Muscle layer of duodenum (tissue), 2 donors: ENCODE measurements at regions not wholly inside any gene's neighbourhood (a gene's known extent, or its start where the extent isn't known, plus 50 kb on each side); places are given as distances from the start of the nearest gene placed in this dataset.

Source experiments
- H3K27ac ChIP-seq: one replicate; pipeline ENCODE4 v1.7.0; 2013; ENCODE audit warnings: mild to moderate bottlenecking, low read length
- H3K27me3 ChIP-seq: one replicate; pipeline ENCODE4 v1.7.0; 2013; ENCODE audit warnings: low read depth, mild to moderate bottlenecking, control low read depth, low read length
- H3K36me3 ChIP-seq, 2 donors: one replicate each; pipeline ENCODE4 v1.7.0; 2013; ENCODE audit warnings: low read length in 2 of 2, control low read depth in 1 of 2, mild to moderate bottlenecking in 1 of 2; ENCODE audit not compliant: insufficient read depth in 2 of 2, control insufficient read depth in 1 of 2
- H3K4me1 ChIP-seq, 2 donors: one replicate each; pipeline ENCODE4 v1.7.0; 2013; ENCODE audit warnings: low read length in 2 of 2, mild to moderate bottlenecking in 2 of 2, control low read depth in 1 of 2, moderate library complexity in 1 of 2; ENCODE audit not compliant: insufficient read depth in 2 of 2, control insufficient read depth in 1 of 2
- H3K4me3 ChIP-seq, 2 donors: one replicate each; pipeline ENCODE4 v1.7.0; 2013; ENCODE audit warnings: low read length in 2 of 2, low read depth in 1 of 2, mild to moderate bottlenecking in 1 of 2
- H3K9me3 ChIP-seq, 2 donors: one replicate each; pipeline ENCODE4 v1.7.0; 2013; ENCODE audit warnings: low read length in 2 of 2, control low read depth in 1 of 2, mild to moderate bottlenecking in 1 of 2; ENCODE audit not compliant: control insufficient read depth in 1 of 2
- donor health status: healthy.

DNA sequence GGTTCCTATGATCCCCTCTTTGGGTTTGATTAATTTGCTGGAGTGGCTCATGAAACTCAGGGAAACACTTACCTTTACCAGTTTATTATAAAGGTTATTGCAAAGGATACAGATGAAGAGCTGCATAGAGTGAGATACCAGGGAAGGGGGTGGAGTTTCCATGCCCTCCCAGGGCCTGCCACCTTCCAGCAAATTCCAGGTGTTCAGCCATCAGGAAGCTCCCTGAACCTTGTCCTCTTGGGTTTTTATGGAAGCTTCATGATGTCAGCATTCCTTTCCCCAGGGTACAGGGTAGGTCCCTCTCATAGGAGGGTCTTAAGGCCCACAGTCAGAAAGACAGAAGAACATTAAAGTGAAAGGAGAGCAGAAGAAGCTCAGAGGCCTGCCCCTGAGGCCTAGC is 123.9 kb upstream of the DCC start:
- Histone ChIP-seq H3K9me3 (no peaks in the 10 kb centered on the region), H3K4me3 (no peak overlapping the region), H3K27me3 (no peaks in the 10 kb centered on the region), H3K4me1 (no peaks in the 10 kb centered on the region), H3K27ac (no peak overlapping the region), H3K36me3 (no peaks in the 10 kb centered on the region)

- Histone ChIP-seq H3K36me3 (no peaks in the 10 kb centered on the region), H3K27me3 (no peaks in the 10 kb centered on the region), H3K27ac (no peak overlapping the region), H3K9me3 (no peaks in the 10 kb centered on the region), H3K4me3 (no peak overlapping the region), H3K4me1 (no peaks in the 10 kb centered on the region)
These were observed 123.3 kb upstream of the DCC start for GRCh38 chr18:52216666-52217065.

DNA sequence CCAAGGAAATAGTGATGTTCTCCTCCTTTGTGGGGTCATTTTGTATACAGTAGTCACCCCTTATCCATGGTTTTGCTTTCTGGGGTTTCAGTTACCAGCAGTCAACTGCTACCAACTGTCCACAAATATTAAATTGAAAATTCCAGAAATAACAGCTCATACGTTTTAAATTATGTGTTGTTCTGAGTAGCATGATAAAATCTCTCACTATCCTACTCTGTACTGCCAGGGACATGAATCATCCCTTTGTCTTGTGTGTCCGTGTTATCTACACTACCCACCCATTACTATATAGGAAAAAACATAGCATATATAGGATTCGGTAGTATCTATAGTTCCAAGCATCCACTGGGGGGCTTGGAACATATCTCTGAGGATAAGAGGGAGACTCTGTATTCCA is 120.9 kb upstream of the DCC start:
- Histone ChIP-seq H3K36me3 (no peaks in the 10 kb centered on the region), H3K27ac (no peak overlapping the region), H3K9me3 (no peaks in the 10 kb centered on the region), H3K4me3 (no peak overlapping the region), H3K27me3 (no peaks in the 10 kb centered on the region), H3K4me1 (no peaks in the 10 kb centered on the region)

DNA sequence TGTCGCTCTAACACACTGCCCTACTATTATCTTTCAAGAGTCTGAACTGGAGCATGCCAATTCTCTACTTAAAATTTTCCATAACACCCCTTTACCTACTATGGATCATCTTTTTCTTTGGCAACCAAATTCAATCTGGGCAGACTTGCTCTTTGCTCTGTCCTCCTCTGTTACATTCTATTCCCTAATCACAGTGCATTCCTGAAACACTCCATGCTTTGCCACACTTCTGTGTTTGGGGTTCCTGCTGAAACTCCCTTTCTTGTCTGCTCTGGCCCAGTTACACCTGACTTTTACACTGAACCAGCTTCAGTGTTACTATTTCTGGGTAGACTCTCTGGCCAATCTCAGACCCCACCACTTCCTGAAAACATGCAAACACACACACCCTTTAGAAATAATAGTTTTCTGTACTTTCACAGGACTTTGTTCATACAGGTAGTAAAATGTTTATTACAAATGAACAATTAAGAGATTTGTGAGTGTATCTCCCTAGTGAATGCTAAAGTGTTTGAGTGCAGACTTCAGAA is 119.9 kb upstream of the DCC start:
- Histone ChIP-seq H3K4me1 (no peaks in the 10 kb centered on the region), H3K36me3 (no peaks in the 10 kb centered on the region), H3K27me3 (no peaks in the 10 kb centered on the region), H3K27ac (no peak overlapping the region), H3K4me3 (no peak overlapping the region), H3K9me3 (no peaks in the 10 kb centered on the region)

GRCh38 chr18:52222211-52222610 is 117.8 kb upstream of the DCC start:
- Histone ChIP-seq H3K27ac (no peak overlapping the region), H3K9me3 (no peaks in the 10 kb centered on the region), H3K27me3 (no peaks in the 10 kb centered on the region), H3K4me3 (no peak overlapping the region), H3K36me3 (no peaks in the 10 kb centered on the region), H3K4me1 (no peaks in the 10 kb centered on the region)

- Histone ChIP-seq H3K9me3 (no peaks in the 10 kb centered on the region), H3K27me3 (no peaks in the 10 kb centered on the region), H3K4me3 (no peak overlapping the region), H3K36me3 (no peaks in the 10 kb centered on the region), H3K27ac (no peak overlapping the region), H3K4me1 (no peaks in the 10 kb centered on the region)
These were observed 112.5 kb upstream of the DCC start for GRCh38 chr18:52227536-52227935.

GRCh38 chr18:52228166-52228565 is 111.8 kb upstream of the DCC start:
- Histone ChIP-seq H3K4me3 (no peak overlapping the region), H3K27me3 (no peaks in the 10 kb centered on the region), H3K36me3 (no peaks in the 10 kb centered on the region), H3K27ac (no peak overlapping the region), H3K9me3 (no peaks in the 10 kb centered on the region), H3K4me1 (no peaks in the 10 kb centered on the region)

GRCh38 chr18:52236131-52236530 is 103.9 kb upstream of the DCC start:
- H3K27ac ChIP-seq = no peak overlapping the region

DNA sequence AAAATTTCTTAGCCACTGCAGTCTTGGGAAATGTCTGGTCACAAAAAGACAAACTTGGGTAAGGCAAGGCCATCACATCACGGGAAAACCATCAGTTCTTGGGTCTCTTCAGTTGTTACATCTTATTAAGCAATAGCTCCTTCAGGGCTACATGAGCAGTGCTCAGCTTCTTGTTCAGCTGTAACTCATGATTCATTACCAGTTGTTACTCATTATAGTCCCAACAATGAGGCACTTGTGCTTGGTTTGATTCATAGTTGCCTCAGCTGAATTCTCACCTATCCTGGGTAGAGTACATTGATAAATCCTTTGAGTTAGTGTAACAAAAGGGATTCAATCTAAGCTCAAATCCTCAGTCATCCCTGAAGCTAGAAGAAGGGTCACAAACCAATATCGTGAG is 102.4 kb upstream of the DCC start:
- Histone ChIP-seq H3K27ac (no peak overlapping the region), H3K4me3 (no peak overlapping the region), H3K9me3 (no peaks in the 10 kb centered on the region), H3K4me1 (no peaks in the 10 kb centered on the region), H3K36me3 (no peaks in the 10 kb centered on the region), H3K27me3 (no peaks in the 10 kb centered on the region)

More at GRCh38 chr18:52236131-52236530, 103.9 kb upstream of the DCC start:
- Histone ChIP-seq H3K9me3 (no peaks in the 10 kb centered on the region), H3K36me3 (no peaks in the 10 kb centered on the region), H3K4me1 (no peaks in the 10 kb centered on the region), H3K4me3 (no peak overlapping the region), H3K27me3 (no peaks in the 10 kb centered on the region)

DNA sequence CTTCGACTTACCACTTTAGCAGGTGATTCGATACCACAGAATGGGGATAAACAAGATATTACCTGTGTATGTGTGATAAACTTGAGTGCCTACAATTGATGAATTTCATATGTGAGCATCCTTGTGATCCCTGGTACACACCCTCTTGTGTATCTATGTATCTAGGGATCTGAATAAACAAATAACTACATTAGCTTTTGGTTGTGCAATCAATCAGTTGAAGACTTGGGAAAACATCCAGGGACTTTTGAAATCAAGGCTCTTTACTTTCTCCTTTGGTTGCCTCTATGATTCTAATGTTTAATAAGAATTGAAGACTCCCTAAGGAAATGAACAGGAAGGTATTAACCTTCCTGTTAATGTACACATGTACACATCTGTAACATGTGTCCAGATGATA is 97.3 kb upstream of the DCC start:
- H3K27me3 ChIP-seq = no peaks in the 10 kb centered on the region
- no peak overlapping the region for H3K4me3 ChIP-seq
- no peaks in the 10 kb centered on the region for H3K36me3 ChIP-seq
- H3K9me3 ChIP-seq = no peaks in the 10 kb centered on the region
- H3K27ac ChIP-seq = no peak overlapping the region
- no peaks in the 10 kb centered on the region for H3K4me1 ChIP-seq

DNA sequence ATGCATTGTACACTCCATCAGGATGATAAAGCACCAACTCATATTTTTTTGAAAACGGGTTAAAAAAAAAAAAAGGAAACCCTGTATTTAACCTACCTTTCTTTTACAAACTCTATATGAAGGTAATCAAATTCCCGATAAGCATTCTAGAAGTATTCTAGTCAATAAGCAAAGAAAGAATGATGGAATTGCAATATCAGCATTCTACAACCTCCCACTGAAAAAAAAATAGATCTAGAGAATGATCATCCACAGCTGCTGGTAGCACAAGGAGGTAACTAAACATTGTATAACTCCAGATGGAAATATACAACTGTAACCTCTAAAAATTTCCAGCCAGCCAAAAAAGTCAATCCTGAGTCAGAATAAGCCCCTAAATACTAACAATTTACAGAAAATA is 95.3 kb upstream of the DCC start:
- no peak overlapping the region for H3K4me3 ChIP-seq
- no peaks in the 10 kb centered on the region for H3K4me1 ChIP-seq
- H3K27ac ChIP-seq = no peak overlapping the region
- no peaks in the 10 kb centered on the region for H3K36me3 ChIP-seq
- H3K9me3 ChIP-seq = no peaks in the 10 kb centered on the region
- H3K27me3 ChIP-seq = no peaks in the 10 kb centered on the region

DNA sequence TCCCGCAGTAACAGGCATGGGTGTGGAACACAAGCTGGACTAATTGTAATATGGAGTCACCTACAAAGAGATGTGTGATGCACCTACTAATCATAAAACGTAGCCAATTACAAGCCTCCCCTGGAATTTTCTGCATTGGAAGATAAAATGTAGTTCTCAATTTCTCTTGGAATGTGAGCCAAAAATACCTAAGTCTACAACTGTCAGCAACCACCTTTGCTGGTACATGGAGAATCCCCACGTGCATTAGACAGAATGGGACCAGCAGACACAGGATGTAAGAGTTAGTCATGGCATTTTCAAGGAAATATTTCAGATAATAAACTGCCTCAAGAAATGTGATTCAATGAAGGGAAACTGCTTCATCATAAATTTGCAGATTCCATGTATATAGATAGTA is 85.6 kb upstream of the DCC start:
- Histone ChIP-seq H3K27ac (no peak overlapping the region), H3K4me1 (no peaks in the 10 kb centered on the region), H3K4me3 (no peak overlapping the region), H3K36me3 (no peaks in the 10 kb centered on the region), H3K9me3 (no peaks in the 10 kb centered on the region), H3K27me3 (no peaks in the 10 kb centered on the region)
